A549 (cell line): ENCODE measurements at regions not wholly inside any gene's neighbourhood (a gene's known extent, or its start where the extent isn't known, plus 50 kb on each side); places are given as distances from the start of the nearest gene placed in this dataset.

Experiments
- BCL3 ChIP-seq: fragments of >200 bp; sonication (Bioruptor Twin); formaldehyde crosslinking; IDR thresholded peaks from 3 replicates; pipeline ENCODE4 v1.6.1; 2016
- CEBPB ChIP-seq, 2 experiments: fragments of >200 bp in 1 of 2; sonication (Bioruptor Twin) in 1 of 2; formaldehyde crosslinking in 1 of 2; IDR thresholded peaks; 2 replicates each; pipeline ENCODE4 v1.6.1; 2012 to 2016
- CTCF ChIP-seq: fragments of >200 bp; sonication (Bioruptor Twin); formaldehyde crosslinking; IDR thresholded peaks from 3 replicates; pipeline ENCODE4 v1.5.1; 2016
- E2F6 ChIP-seq: IDR thresholded peaks from 2 replicates; pipeline ENCODE4 v1.6.1; 2012; ENCODE audit warnings: low read depth, borderline replicate concordance
- ELK1 ChIP-seq: fragments of 150-350 bp; IDR thresholded peaks from 2 replicates; pipeline ENCODE4 v1.6.1; 2014; ENCODE audit warnings: low read depth, mild to moderate bottlenecking, low read length
- MAZ ChIP-seq: fragments of 150-350 bp; IDR thresholded peaks from 2 replicates; pipeline ENCODE4 v1.6.1; 2014; ENCODE audit warnings: antibody characterized with exemption, low read depth, low read length, borderline replicate concordance
- MYC ChIP-seq: IDR thresholded peaks from 2 replicates; pipeline ENCODE4 v1.6.1; 2012; ENCODE audit warnings: mild to moderate bottlenecking, inconsistent platforms, low read length, improper control_type of control experiment, borderline replicate concordance
- POLR2A ChIP-seq: IDR thresholded peaks from 2 replicates; pipeline ENCODE4 v1.6.1; 2012; ENCODE audit warnings: mild to moderate bottlenecking, low read length
- SMC3 ChIP-seq: fragments of >200 bp; sonication (Bioruptor Twin); formaldehyde crosslinking; IDR thresholded peaks from 3 replicates; pipeline ENCODE4 v1.6.1; 2018; ENCODE audit warnings: inconsistent platforms
- USF2 ChIP-seq: fragments of 450-650 bp; IDR thresholded peaks from 2 replicates; pipeline ENCODE4 v1.6.1; 2014; ENCODE audit warnings: antibody characterized with exemption

- TF ChIP-seq MYC (no peak), CTCF (no peak), ELK1 (no peak), MAZ (no peak), SMC3 (no peak), E2F6 (no peak), CEBPB (IDR thresholded peaks at IDR 0.05) (no peak), BCL3 (no peak), POLR2A (no peak), USF2 (no peak)
These were observed 163.2 kb upstream of the KLF7 start for GRCh38 chr2:207328944-207329386.
